H9 (cell line): ENCODE measurements at regions not wholly inside any gene's neighbourhood (a gene's known extent, or its start where the extent isn't known, plus 50 kb on each side); places are given as distances from the start of the nearest gene placed in this dataset.

Experiments
- DNase-seq: peaks from one replicate; pipeline ENCODE4 v3.0.0-alpha.2; 2017
- H2AFZ ChIP-seq: one replicate; pipeline ENCODE4 v1.6.1; 2013; ENCODE audit warnings: mild to moderate bottlenecking, low read length, control low read depth, moderate library complexity
- H2AK5ac ChIP-seq: 2 replicates; pipeline ENCODE4 v1.6.1; 2013; ENCODE audit warnings: low read length, control low read depth, mixed read lengths; ENCODE audit not compliant: insufficient read length
- H2BK120ac ChIP-seq: one replicate; pipeline ENCODE4 v1.6.1; 2013; ENCODE audit warnings: low read depth, mild to moderate bottlenecking, low read length, control low read depth, inconsistent platforms; ENCODE audit not compliant: poor library complexity, severe bottlenecking
- H2BK12ac ChIP-seq: 2 replicates; pipeline ENCODE4 v1.6.1; 2013; ENCODE audit warnings: low read length, control low read depth, mixed read lengths, low read depth; ENCODE audit not compliant: insufficient read length
- H2BK15ac ChIP-seq: 2 replicates; pipeline ENCODE4 v1.6.1; 2013; ENCODE audit warnings: low read depth, low read length, control low read depth
- H2BK20ac ChIP-seq: one replicate; pipeline ENCODE4 v1.6.1; 2013; ENCODE audit warnings: low read depth, mild to moderate bottlenecking, low read length, control low read depth, inconsistent platforms; ENCODE audit not compliant: poor library complexity, severe bottlenecking
- H2BK5ac ChIP-seq: 2 replicates; pipeline ENCODE4 v1.6.1; 2013; ENCODE audit warnings: low read length, control low read depth, mixed read lengths; ENCODE audit not compliant: insufficient read length
- H3K14ac ChIP-seq: 2 replicates; pipeline ENCODE4 v1.6.1; 2013; ENCODE audit warnings: low read length, control low read depth; ENCODE audit not compliant: insufficient read depth
- H3K18ac ChIP-seq: 2 replicates; pipeline ENCODE4 v1.6.1; 2013; ENCODE audit warnings: low read depth, mild to moderate bottlenecking, mixed read lengths, low read length, control low read depth; ENCODE audit not compliant: insufficient read length
- H3K23ac ChIP-seq: 2 replicates; pipeline ENCODE4 v1.6.1; 2013; ENCODE audit warnings: low read length, control low read depth, mixed read lengths, low read depth; ENCODE audit not compliant: insufficient read length
- H3K23me2 ChIP-seq: 2 replicates; pipeline ENCODE4 v1.6.1; 2013; ENCODE audit warnings: low read depth, mild to moderate bottlenecking, mixed read lengths, low read length, control low read depth; ENCODE audit not compliant: insufficient read length, poor library complexity, severe bottlenecking
- H3K27ac ChIP-seq: 2 replicates; pipeline ENCODE4 v1.5.1; 2013; ENCODE audit warnings: low read length, control low read depth, mixed read lengths, low read depth; ENCODE audit not compliant: insufficient read length
- H3K27me3 ChIP-seq: 2 replicates; pipeline ENCODE4 v1.6.1; 2013; ENCODE audit warnings: low read length, control low read depth, inconsistent platforms; ENCODE audit not compliant: insufficient read depth
- H3K4ac ChIP-seq: 2 replicates; pipeline ENCODE4 v1.6.1; 2013; ENCODE audit warnings: low read depth, mild to moderate bottlenecking, control low read depth, inconsistent platforms, low read length, moderate library complexity
- H3K4me1 ChIP-seq: 2 replicates; pipeline ENCODE4 v1.6.1; 2013; ENCODE audit warnings: low read length, control low read depth, inconsistent platforms; ENCODE audit not compliant: insufficient read depth
- H3K4me2 ChIP-seq: 2 replicates; pipeline ENCODE4 v1.6.1; 2013; ENCODE audit warnings: low read length, control low read depth, mixed read lengths; ENCODE audit not compliant: insufficient read length, insufficient read depth
- H3K56ac ChIP-seq: 2 replicates; pipeline ENCODE4 v1.6.1; 2013; ENCODE audit warnings: low read depth, mild to moderate bottlenecking, mixed read lengths, low read length, control low read depth; ENCODE audit not compliant: insufficient read length
- H3K79me1 ChIP-seq: 2 replicates; pipeline ENCODE4 v1.6.1; 2013; ENCODE audit warnings: low read depth, mild to moderate bottlenecking, moderate library complexity, low read length, control low read depth, inconsistent platforms; ENCODE audit not compliant: insufficient read depth, poor library complexity, severe bottlenecking
- H3K79me2 ChIP-seq: 2 replicates; pipeline ENCODE4 v1.6.1; 2013; ENCODE audit warnings: low read length, control low read depth, inconsistent platforms; ENCODE audit not compliant: insufficient read depth
- H3K9ac ChIP-seq: 2 replicates; pipeline ENCODE4 v1.6.1; 2013; ENCODE audit warnings: low read length, control low read depth, mixed read lengths; ENCODE audit not compliant: insufficient read length; ENCODE audit errors: extremely low read depth
- H3K9me3 ChIP-seq: one replicate; pipeline ENCODE4 v1.6.1; 2013; ENCODE audit warnings: low read depth, low read length, inconsistent platforms; ENCODE audit not compliant: control insufficient read depth
- H3T11ph ChIP-seq: one replicate; pipeline ENCODE4 v1.6.1; 2013; ENCODE audit warnings: mild to moderate bottlenecking, low read length, control low read depth, inconsistent platforms
- H4K20me1 ChIP-seq: one replicate; pipeline ENCODE4 v1.6.1; 2013; ENCODE audit not compliant: control insufficient read depth, insufficient read length, insufficient read depth
- H4K5ac ChIP-seq: 2 replicates; pipeline ENCODE4 v1.6.1; 2013; ENCODE audit warnings: low read depth, mild to moderate bottlenecking, mixed read lengths, low read length, control low read depth; ENCODE audit not compliant: insufficient read length
- H4K8ac ChIP-seq: replicated peaks from 2 replicates; pipeline ENCODE4 v1.6.1; 2013; ENCODE audit warnings: low read length, control low read depth, mixed read lengths, low read depth; ENCODE audit not compliant: insufficient read length
- H4K91ac ChIP-seq: 2 replicates; pipeline ENCODE4 v1.6.1; 2013; ENCODE audit warnings: low read depth, mild to moderate bottlenecking, moderate library complexity, mixed read lengths, low read length, control low read depth; ENCODE audit not compliant: insufficient read length
- H3K27ac Mint-ChIP-seq, 3 experiments: 2 replicates in 2 of 3; 3 replicates in 1 of 3; pipeline ENCODE4 v1.8.0; 2020 to 2021; ENCODE audit warnings: mixed read lengths in 3 of 3, mild to moderate bottlenecking in 1 of 3, moderate library complexity in 1 of 3
- H3K27me3 Mint-ChIP-seq: 2 replicates; pipeline ENCODE4 v1.8.0; 2021; ENCODE audit warnings: low read depth, mild to moderate bottlenecking, moderate library complexity, mixed read lengths
- H3K36me3 Mint-ChIP-seq, 3 experiments: 2 replicates in 2 of 3; 3 replicates in 1 of 3; pipeline ENCODE4 v1.8.0; 2020 to 2021; ENCODE audit warnings: low read depth in 3 of 3, mixed read lengths in 3 of 3; ENCODE audit not compliant: insufficient read depth in 1 of 3
- H3K4me1 Mint-ChIP-seq, 2 experiments: 2 replicates each; pipeline ENCODE4 v1.8.0; 2020; ENCODE audit warnings: mixed read lengths in 2 of 2
- H3K4me3 Mint-ChIP-seq, 2 experiments: 2 replicates in 1 of 2; 3 replicates in 1 of 2; pipeline ENCODE4 v1.8.0; 2020 to 2021; ENCODE audit warnings: mild to moderate bottlenecking in 2 of 2, mixed read lengths in 2 of 2, moderate library complexity in 1 of 2
- H3K9me3 Mint-ChIP-seq, 2 experiments: 2 replicates in 1 of 2; 3 replicates in 1 of 2; pipeline ENCODE4 v1.8.0; 2020; ENCODE audit warnings: mild to moderate bottlenecking in 2 of 2, mixed read lengths in 2 of 2, moderate library complexity in 1 of 2
- CTCF ChIP-seq: fragments of 200-600 bp; sonication (generic); conservative IDR thresholded peaks from 3 replicates; pipeline ENCODE4 v1.8.0; 2021; ENCODE audit warnings: antibody characterized with exemption, mild to moderate bottlenecking
- WGBS: extraction: QIAGEN DNeasy Blood & Tissue Kit; methylation state at CpG from one replicate; pipeline ENCODE4 v1.1.7; 2013; ENCODE audit warnings: missing lambda C conversion rate, low lambda C conversion rate, mixed read lengths; ENCODE audit not compliant: insufficient read length; ENCODE audit errors: extremely low coverage; 5-methylcytosine and 5-hydroxymethylcytosine counted together

GRCh38 chr2:175432793-175433192 lies 251.3 kb upstream of the ATP5MC3 start:
- H3K9ac ChIP-seq, result no peak overlapping the region
- H3K4me1 Mint-ChIP-seq, result peaks cover 0 to 11% of the 10 kb centered on the region in 2 experiments; a peak in 2 of 4 replicates
- H3K79me2 ChIP-seq, result no peaks in the 10 kb centered on the region
- H2BK12ac ChIP-seq, result no peak overlapping the region
- no peak overlapping the region for H2AFZ ChIP-seq
- no peaks in the 10 kb centered on the region for H3K23me2 ChIP-seq
- no peak overlapping the region for H2AK5ac ChIP-seq
- H3K79me1 ChIP-seq, result no peaks in the 10 kb centered on the region
- H3K27me3 Mint-ChIP-seq, result peaks cover 2% of the 10 kb centered on the region; the same call in 1 of the 2 replicates
- H4K91ac ChIP-seq, result no peak overlapping the region
- no peak overlapping the region for H3K14ac ChIP-seq
- no peaks in the 10 kb centered on the region for H3K9me3 ChIP-seq
- H3K27ac ChIP-seq, result no peak overlapping the region
- H3K56ac ChIP-seq, result no peak overlapping the region
- no peak overlapping the region for H2BK15ac ChIP-seq
- no peak overlapping the region for H3K18ac ChIP-seq
- H3K23ac ChIP-seq, result no peak overlapping the region
- H4K5ac ChIP-seq, result no peak overlapping the region
- H4K8ac ChIP-seq, result no peak overlapping the region
- no peaks in the 10 kb centered on the region for H3K27me3 ChIP-seq
- H3K36me3 Mint-ChIP-seq, result peaks cover 2 to 9% (median 8%) of the 10 kb centered on the region in 3 experiments; a peak in 6 of 7 replicates
- H2BK5ac ChIP-seq, result no peak overlapping the region
- peaks cover 5 to 14% of the 10 kb centered on the region in 2 experiments for H3K9me3 Mint-ChIP-seq
- no peak overlapping the region for H2BK20ac ChIP-seq
- H3T11ph ChIP-seq, result no peak overlapping the region
- H3K4me2 ChIP-seq, result no peak overlapping the region
- no peak for DNase-seq
- H3K4me1 ChIP-seq, result no peaks in the 10 kb centered on the region; the same call in 1 of the 2 replicates
- H3K4me3 Mint-ChIP-seq, result no peak overlapping the region
- H2BK120ac ChIP-seq, result no peak overlapping the region
- no peak for TF ChIP-seq CTCF
- H3K4ac ChIP-seq, result no peak overlapping the region
- no CpG with 5 or more reads among the region's 2 CpGs for WGBS
- H3K27ac Mint-ChIP-seq, result no peak overlapping the region
- H4K20me1 ChIP-seq, result no peaks in the 10 kb centered on the region
